Activated CD4-positive, CD25-positive, alpha-beta regulatory T cell treated with anti-CD3 and anti-CD28 coated beads, Interleukin-2, amount 50 U/mL, for 24 hours (primary cell): ENCODE measurements at regions not wholly inside any gene's neighbourhood (a gene's known extent, or its start where the extent isn't known, plus 50 kb on each side); places are given as distances from the start of the nearest gene placed in this dataset.

Experiments
- ATAC-seq, 2 donors: fragments of 150-1000 bp; cut with Tn5 transposase; one replicate each; pipeline ENCODE4 v1.10.0; 2021; ENCODE audit warnings: mild to moderate bottlenecking in 1 of 2, moderate library complexity in 1 of 2

DNA sequence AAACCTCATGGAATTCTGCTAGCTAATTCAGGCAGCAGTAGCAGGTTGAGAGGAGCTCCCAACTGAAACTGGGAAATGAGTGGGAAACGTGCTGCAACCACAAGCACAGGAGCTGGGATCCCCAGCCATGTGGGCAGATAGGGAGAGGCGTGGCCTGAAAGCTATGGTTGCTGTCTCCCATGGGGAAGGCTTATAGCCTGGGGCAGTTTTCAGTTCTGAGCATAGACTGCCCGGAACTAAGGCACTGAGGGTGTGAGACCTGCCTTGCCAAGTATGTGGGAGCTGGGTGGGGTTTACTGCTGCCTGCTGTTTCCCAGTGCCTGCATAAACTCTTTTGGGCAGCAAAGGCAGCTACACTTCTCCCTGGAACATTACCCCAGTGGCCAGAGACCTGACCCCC is 229.5 kb downstream of the TUSC7 start:
- no peak for ATAC-seq

DNA sequence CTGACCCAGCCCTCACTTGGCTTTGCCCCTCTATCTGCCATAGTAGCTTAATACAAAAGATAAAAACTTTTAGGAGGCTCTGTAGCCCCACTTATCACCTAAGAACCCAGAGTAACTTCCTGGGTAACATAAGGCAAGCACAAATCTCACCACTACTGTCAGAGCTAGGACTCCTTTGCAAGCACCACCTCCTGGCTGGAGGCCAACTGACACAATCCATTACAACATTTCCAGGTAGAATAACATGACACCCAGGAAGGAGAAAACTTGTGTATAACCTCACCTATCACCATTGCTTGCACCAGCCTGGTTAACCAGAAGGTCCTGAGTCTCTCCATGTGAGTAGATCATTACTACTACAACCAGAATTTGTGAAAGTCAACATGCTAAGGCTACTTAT is 230.0 kb downstream of the TUSC7 start:
- no peak for ATAC-seq

DNA sequence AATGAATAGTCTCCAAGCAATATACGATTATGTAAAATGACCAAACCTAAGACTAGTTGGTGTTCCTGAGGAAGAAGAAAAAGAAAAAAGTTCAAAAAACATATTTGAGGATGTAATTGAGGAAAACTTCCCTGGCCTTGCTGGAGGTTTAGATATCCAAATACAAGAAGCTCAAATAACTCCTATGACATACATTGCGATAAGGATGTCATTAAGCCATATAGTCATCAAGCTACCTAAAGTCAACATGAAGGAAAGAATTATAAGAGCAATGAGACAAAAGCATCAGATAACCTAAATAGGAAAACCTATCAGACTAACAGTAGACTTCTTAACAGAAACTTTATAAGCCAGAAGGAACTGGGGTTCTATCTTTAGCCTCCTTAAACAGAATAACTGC is 231.1 kb downstream of the TUSC7 start:
- no peak for ATAC-seq

DNA sequence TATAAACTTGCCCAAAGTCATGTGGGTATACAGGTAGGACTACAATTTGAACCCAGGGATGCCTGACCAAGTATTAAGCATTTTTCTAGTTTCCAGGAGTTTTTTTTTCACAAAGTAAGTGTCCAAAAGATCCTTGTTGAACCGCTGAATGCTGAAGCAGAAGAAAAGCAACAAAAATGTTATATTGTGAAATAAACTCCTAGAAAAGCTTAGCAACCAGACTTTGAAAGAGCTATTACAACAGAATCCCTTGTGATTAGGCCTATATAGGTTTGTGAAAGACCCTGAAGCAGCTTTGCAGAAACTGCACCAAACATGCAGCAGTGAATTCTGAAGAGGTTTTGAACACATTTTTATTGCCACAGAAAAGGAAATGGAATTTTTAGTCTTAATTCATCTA is 236.8 kb downstream of the TUSC7 start:
- ATAC-seq = no peak

DNA sequence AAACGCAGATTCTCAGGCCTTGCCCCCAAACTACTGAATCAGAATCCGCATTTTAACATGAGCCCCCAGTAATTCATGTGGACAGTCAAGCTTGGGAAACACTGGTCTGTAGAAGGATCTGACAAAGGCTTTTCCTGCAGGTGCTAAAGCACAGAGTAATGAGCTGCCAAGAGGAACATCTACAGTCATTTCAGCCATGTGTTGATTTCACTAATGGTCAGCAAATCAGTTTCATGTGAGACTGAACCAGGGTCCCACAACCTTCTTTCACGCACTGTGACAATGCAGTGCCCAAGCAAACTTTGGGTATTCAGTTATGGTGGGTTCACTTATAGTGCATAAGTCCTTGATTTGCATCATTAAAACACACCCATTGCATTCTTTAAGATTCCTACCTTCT is 237.6 kb downstream of the TUSC7 start:
- ATAC-seq = no peak

DNA sequence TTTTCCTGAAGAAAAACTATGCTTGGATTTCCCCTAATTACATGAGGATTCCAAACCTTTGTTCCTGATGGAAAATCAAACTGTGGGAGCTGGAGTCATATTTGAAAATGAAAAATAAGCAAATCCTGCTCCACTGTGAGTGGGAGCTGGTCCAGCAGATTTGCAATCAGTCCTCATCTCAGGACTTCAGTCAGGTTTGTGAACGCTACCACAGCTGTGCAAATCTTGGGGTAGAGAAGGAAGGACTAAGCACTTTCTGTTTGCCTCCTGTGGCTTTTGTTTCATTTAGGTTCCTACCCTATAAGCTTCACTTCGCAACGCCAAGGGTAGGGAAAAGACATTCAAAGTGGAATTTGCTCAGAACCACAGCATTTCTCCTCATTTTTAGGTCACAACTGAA is 238.2 kb downstream of the TUSC7 start:
- ATAC-seq = no peak

DNA sequence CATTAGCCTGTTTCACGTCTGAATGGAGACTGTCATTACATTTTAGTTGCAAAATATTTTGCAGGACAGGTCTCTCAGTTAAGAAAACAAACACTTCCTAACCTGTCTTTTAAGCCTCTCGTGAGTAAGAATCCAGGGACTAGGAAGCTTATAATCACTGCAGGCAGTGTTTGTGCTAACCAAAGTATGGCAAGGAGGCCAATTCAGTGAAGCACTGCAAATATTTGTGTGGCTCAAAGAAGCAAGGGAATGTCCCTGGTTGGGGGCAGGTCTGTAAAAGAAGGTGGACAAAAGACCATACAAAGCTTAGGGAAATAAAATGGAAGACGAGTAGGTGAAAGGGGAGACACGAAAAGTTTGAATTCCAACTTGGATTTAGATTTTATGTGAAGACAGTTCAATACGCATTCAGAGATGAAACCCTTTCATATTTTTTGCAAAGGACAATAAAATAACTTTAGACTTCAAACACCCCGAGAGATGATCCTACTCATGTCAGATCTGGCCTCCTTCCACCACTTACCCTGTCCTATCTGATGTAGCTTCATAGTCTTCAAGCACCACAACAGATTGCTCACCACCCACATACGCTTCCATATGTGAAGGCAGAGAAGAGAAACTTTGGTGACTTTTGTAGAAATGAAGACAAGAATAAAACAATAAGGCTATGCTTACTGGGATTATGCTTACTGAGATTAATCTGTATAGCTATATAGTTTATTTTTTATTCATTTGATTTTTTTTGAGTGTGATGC is 240.9 kb downstream of the TUSC7 start:
- no peak for ATAC-seq

DNA sequence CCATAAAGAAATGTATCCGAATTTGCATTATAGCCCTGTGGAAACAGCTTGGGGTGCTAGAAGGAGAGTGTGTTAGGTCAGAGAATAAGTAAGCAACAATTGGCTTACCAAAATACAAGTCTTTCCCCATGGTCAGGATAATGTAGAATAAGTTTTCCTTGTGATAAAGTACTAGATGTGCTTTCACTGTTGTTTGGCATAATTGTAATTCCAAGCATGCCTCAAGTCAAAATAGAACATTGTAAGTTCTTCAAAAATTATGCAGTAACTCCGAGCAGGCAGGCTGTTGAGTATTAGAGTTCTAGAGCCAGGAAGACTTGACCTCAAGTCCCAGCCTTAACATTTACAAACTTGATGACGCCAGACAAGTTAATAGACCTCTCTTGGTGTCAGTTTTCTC is 242.0 kb downstream of the TUSC7 start:
- no peak for ATAC-seq

DNA sequence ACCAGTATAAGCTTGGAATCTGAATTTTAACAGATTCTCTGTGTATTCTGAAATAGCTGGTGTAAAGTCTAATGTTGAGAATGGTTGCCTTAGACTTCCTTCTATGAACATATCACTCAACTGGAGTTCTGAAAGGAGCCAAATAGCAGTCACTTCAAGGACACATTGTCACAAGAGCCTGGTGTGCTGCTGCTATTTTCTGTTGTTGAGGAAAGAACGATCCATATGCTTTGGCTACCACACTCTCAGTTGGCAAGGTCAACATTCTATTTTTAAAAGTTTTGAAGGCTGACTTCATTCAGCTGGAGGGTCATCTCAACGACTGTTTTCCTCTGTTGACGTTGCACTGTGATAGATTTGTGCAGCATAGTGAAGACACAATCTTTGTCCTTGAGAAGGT is 248.7 kb downstream of the TUSC7 start:
- no peak for ATAC-seq

DNA sequence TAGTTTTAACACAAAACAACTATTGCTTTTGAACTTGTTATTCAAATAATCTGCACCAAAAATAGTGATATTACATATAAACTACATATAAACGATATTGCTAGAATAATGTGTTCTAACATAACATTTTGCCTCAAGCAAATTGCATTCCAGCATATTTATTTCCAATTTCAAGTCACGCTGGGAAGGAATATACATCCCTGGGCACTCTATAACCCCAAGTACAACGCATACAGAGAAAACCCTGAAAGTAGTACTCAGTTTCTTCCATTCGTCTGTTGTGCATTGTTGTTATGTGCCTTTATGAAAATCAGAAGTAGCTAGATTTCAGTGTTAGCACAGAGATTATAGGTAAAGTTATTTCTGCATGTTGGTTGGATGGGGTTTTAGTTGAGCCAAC is 251.5 kb downstream of the TUSC7 start:
- ATAC-seq = no peak

DNA sequence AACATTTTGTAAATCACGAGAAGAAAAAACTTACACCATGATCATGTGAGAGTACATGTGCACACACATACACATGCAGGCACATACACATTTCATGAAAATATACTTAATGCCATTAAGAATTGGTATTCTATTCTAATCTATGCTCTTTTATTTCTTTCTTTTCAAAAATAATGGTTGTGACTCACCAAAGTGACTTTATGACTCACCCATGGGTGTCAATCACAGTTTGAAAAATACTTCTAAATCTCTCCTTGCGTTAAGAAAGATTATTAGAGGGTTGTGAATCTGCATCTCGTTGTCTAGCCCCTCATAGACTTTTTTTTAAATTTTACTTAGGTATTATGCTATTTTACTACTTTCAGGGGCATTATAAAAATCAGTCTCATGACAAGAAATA is 254.2 kb downstream of the TUSC7 start:
- no peak for ATAC-seq

DNA sequence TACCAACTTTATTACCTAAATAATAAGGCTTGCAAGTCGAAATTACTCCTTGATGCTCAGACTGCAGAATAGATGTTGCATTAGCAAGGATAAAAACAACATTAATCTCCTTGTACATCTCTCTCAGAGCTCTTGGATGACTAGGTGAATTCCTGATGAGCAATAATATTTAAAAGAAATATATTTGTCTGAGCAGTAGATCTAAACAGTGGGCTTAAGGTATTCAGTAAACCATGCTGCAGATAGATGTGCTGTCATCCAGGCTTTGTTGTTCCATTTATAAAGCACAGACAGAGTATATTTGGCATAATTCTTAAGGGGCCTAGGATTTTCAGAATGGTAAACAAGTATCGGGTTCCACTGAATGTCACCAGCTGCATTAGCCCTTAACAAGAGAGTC is 257.1 kb downstream of the TUSC7 start:
- no peak for ATAC-seq

DNA sequence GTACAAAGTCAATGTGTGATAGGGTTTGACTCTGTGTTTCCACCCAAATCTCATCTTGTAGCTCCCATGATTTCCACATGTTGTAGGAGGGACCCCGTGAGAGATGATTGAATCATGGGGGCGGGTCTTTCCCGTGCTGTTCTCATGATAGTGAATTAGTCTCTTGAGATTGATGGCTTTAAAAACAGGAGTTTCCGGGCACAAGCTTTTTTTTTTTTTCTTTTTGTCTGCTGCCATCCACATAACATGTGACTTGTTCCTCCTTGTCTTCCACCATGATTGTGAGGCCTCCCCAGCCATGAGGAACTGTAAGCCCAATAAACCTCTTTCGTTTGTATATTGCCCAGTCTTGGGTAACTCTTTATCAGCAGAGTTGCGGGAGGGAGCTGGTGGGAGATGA is 259.6 kb downstream of the TUSC7 start:
- no peak for ATAC-seq

DNA sequence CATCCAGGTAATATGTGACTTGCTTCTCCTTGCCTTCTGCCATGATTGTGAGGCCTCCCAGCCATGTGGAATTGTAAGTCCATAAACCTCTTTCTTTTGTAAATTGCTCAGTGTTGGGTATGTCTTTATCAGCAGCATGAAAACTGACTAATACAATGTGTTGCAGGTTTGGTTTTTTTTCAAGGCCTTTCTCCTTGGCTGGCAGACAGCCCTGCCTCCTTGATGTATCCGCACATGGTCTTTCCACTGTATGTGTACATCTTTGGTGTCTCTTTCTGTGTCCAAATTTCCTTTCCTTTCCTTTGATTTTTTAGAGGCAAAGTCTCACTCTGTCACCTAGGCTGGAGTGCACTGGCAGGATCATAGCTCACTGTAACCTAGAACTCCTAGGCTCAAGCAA is 260.1 kb downstream of the TUSC7 start:
- no peak for ATAC-seq

DNA sequence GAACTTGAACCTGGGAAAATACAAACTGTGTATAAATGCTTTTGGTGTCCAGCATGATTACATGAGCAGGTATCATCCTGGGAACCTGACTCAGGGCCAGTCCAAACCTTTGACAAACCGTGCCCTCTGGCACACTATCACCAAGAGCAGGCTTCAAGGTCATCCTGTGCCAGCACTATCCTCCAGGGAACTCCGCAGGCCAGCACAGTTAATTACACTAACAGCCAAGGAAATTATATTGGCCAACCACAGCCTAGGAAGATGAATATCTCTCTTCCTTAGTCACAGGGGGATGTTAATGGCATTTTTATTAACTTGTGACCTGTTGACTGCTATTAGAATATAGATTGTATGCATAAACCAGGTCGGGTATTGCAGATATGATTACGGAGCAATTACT is 262.0 kb downstream of the TUSC7 start:
- ATAC-seq = no peak

DNA sequence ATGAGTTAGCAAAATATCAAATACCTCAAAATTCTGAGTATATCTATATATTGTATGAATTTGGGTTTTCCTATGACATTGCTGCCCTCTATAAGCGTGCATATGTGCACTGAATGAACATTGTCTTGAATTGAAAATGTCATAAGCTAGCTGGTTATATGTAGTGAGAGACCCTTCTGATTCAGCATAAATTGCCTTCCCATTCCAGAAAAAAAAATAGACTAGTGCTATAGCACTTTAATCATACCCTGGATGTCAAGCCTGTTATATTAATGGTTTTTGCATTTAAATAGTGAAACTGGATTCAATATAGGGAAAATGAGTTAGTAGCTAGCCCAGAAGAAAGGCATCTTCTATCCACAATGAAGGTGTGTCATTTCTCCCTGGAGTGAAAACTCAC is 265.1 kb downstream of the TUSC7 start:
- ATAC-seq = no peak

DNA sequence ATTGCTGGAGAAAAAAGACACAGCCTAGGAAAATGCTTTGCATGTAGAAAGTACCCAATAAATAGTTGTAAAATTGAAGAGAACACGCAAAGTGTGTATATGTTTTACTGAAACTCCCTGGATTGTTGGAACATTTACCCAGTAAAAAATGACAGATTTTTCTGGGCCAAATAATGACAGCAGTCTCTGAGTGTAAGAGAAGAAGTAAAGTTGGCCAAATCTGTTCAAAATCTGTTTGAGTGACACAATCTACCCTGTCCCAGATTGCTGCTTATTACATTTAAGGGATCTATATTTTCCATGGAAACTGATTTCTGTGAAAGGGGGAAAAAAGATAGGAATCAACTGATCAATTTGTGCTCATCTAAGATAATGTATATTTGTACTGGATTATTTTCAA is 267.9 kb downstream of the TUSC7 start:
- no peak for ATAC-seq

DNA sequence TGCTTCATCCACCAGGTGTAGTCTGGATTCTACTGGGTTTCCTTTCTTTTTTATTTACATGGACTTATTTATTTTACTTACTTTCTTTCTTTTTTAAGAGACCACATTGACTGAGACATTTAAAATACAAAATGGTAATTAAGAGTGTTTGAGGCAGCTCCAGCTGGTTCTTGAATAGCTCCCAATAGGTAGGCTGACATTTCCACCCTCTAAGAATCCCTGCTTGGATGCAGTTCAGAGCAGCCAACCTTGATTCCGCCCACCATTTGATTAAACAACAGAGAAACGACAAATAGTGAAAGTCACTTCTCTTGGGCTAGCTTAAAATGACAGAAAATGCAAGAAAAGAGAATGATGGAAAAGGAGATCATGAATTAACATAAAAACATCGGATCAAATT is 270.5 kb downstream of the TUSC7 start:
- no peak for ATAC-seq

DNA sequence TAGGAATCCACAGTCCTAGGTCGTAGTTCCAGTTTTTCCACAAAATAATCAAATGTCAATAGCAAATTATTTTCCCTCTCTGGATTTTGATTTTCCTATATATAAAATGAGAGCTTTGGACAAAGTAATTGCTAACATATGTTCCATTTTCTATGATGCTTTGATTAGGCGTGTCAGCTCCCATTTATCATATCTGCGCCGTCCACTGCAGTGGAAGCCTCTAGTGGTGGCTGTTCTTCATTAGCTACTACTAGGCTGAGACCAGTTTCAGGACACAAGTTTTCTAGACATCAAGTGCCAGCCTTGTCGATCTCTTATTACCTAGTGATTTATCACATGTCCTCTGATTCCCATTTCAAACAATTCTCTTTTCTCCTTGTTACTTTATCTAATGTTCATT is 271.5 kb downstream of the TUSC7 start:
- no peak for ATAC-seq

DNA sequence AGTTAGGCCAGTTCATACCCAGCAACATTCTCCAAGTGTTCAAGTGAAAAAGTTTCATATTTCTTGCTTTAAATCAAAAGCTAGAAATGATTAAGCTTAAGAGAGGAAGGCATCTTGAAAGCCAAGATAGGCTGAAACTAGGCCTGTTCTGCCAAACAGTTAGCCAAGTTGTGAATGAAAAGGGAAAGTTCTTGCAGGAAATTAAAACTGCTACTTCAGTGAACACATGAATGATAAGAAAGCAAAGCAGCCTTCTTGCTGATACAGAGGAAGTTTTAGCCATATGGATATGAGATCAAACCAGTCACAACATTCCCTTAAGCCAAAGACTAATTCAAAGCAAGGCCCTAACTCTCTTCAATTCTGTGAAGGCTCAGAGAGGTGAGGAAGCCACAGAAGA is 274.7 kb downstream of the TUSC7 start:
- no peak for ATAC-seq

DNA sequence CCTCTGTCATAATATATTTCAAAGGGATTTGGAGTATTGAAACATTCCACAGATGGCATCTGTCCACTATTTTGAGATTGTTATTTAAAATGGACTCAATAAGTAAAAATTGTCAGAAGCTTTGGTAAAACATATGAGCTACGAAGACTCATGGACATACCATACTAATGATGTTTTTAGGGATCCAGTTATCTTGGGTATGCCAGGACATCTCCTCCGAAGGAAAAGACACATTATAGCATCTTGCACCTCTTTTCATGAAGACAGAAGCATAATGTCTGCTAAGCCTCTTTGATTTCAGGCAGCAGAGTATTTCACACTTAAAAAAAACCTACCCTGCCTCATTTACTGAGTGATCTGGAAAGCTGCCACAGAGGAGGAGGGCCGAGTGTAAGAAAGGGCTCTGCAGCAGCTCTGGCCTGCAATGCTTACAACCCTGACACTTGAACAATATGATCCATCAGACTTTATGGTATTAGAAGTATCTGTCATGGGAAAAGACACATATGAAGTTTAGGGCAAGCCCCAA is 284.8 kb downstream of the TUSC7 start:
- no peak for ATAC-seq

DNA sequence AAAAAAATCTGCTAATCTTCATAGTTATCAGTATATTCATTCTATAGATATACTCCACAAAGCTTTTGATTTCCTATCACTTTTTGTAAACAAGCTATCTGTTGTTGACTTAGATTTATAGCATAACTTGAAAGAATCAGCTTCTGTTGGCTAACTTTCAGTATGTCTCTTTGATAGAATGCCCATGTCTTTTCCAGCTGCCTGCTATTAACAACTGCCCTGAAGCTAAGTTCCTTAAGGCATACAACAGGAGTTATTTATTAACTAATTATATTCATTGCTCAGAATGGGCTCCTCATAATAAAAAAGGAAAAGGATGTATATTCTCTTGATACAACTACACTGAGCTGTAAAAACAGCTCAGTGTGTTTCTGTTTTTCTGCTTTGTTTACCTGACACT is 293.9 kb downstream of the TUSC7 start:
- ATAC-seq = no peak

DNA sequence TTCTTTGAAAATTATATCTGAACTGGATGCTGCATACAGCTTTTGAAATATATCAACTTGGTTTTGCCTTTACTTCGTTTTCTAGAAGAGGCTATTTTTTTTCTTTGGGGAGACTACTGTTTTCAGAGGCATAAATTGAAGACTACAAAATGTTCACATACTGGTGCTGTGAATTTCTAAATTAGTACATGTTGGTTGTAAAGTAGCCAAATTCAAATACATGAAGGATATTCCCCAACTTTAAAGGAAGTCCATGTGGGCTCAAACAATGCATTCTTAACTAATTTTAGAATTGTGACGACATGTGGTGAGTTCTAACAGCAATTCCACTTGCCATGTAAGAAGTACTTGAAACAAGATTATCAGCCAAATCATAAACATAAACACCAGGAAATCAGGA is 295.7 kb downstream of the TUSC7 start:
- ATAC-seq = no peak

DNA sequence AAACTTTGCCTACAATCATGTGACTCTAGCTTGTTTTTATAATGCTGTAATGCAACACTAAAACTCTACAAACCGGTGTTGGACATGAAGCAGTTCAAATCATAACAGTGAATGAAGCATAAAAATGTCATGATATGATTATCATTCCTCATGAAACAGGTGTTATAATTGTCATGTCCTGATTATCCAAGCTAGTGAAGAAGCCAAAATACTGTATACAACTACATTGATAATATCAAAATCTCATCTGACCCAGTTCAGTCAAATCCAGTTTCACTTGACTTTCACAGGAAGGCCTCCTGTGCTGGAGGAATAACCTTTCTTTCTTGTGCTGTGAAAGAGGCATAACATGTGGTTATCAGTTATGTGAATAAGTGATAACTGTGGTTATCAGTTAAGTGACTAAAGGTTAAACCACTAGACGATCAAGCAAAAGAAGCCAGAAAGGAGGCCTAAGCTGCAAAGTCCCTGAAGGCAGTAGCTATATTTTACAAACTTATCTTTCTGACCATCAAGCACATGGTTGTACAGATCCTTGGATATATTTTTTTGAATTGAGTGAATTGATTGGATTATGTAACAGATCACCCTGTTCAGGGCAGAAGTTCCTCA is 296.4 kb downstream of the TUSC7 start:
- ATAC-seq = no peak

DNA sequence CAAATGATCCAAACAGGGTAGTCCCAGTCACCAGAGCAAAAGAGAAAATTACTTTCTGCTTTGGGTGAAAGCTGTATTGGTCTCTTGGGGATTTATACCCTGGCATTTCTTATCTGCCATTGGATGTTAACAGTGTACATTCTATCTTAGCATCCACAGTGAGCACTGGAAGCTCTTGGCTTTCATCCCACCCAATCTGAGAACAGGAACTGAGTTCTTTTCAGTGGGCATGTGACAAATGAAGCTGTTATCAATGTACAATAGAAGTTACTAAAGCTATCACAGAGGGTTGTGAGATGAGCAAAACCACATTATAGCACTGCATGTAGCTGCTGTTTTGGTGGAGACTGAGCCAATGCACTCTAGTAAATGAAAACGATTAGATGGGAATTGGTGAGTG is 300.7 kb downstream of the TUSC7 start:
- no peak for ATAC-seq
